ENCODE measurements at regions not wholly inside any gene's neighbourhood (a gene's known extent, or its start where the extent isn't known, plus 50 kb on each side); places are given as distances from the start of the nearest gene placed in this dataset.

DNA sequence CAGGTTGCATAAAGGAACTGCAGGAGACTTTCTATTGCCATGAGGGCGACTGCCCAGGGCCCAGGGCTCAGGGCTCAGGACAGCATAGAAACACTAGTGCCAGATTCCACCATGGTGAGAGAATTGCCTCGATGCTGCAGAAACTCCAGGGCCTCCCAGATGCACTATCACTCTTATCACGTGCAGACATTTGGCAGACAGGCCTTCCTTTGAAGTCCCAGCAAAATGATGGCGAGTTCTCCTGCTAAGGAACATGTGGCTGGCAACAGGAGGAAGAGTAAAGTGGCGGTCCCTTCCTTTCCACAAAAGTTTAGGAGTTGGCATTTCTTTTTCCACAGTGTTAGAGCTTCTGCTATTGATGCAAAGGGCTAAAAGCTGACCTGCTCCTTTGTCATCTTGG, 214.0 kb upstream of the LNX1 start:
- TF ChIP-seq, protein P1, sequence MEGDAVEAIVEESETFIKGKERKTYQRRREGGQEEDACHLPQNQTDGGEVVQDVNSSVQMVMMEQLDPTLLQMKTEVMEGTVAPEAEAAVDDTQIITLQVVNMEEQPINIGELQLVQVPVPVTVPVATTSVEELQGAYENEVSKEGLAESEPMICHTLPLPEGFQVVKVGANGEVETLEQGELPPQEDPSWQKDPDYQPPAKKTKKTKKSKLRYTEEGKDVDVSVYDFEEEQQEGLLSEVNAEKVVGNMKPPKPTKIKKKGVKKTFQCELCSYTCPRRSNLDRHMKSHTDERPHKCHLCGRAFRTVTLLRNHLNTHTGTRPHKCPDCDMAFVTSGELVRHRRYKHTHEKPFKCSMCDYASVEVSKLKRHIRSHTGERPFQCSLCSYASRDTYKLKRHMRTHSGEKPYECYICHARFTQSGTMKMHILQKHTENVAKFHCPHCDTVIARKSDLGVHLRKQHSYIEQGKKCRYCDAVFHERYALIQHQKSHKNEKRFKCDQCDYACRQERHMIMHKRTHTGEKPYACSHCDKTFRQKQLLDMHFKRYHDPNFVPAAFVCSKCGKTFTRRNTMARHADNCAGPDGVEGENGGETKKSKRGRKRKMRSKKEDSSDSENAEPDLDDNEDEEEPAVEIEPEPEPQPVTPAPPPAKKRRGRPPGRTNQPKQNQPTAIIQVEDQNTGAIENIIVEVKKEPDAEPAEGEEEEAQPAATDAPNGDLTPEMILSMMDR (IDR thresholded peaks at IDR 0.05): no peak
- no peak for TF ChIP-seq POLR2A (IDR thresholded peaks at IDR 0.05)

Measured in lower leg skin (tissue), 3 donors.